GM19238 (cell line): ENCODE measurements at regions not wholly inside any gene's neighbourhood (a gene's known extent, or its start where the extent isn't known, plus 50 kb on each side); places are given as distances from the start of the nearest gene placed in this dataset.

Source experiments
- DNase-seq: peaks from one replicate; pipeline ENCODE4 v3.0.0; 2011; ENCODE audit warnings: low spot score; ENCODE audit not compliant: insufficient read length

DNA sequence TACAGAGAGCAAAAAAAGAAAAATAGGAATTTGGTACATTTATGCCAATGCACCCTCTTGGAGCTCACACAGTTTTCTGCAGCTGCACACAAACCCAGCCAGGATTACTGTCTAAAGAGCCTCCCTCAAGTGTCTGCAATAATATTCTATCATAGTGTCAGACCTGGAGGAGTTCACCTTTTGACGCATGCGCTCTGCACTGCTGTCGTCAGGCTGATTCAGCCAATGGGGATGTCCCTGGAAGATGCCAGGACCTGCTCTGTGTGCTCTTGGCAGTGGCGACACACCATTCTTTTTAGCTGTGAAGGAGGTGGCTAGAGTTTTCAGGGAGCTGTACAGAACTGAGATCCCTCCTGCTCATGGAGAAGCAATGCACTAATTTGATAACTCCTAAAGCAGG is 249.0 kb upstream of the KIRREL3 start:
- DNase-seq = no peak

DNA sequence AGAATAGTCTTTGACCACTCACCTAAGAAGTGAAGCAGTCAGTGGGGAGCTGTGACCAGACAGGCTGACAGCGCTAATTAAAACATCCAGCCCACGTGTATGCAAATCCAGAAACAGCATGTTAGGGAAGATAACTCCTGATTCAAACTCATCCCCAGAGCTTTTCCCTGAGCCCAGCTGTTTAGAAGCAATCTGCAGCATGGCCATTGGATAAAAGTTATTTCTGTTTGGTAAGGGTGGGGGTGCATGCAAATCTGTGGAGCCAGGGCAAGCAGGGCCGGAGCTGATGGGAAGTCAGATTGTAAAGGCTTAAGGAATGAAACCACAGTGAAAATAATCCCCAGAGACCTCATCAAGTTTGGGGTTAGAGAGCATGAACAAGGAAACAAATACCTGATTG is 247.9 kb upstream of the KIRREL3 start:
- DNase-seq = no peak

DNA sequence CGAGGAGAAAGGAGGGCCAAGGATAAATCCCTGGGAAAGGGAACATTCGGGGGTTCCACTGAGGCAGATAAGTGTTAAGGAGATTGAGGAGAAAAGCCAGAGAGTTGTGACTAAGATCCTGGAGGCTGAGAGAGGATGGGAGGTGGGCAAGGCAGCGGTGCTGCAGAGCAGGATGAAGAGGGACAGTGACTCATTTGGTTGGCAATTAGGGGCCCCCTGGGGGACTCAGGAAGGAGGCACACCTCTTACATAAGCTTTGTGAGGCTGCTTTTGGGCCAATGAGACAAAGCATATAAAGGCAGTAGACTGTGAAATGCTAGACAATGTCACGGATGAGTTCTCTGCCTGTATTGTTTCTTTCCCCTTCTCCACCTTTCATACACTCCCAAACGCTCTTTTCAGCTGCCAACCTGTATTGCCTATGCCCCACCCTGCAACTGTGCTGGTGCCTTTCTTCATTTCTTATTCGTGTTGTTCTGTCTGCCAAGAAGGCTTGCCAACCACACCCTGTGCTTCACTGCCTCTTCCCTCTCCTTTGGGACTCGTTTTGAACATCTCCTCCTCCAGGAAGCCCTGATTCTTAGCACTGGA is 246.8 kb upstream of the KIRREL3 start:
- no peak for DNase-seq

DNA sequence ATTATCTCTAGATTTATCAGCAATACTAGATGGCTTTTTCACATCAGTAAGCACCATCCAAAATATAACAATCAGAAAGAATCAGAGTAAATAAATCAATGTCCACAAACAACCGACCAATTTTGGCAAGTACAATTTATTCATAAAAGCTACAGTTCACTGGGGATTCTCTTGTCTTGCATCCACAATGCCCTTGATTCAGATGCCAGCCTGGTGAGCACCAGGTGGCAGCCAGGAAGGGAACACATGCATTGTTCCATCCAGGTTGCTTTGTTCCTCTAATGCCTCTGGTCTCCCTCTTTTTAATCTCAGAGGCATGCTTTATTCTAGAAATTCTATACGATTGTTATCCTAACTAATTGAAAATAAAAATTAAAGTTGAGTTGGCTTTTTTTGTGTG is 242.1 kb upstream of the KIRREL3 start:
- DNase-seq = no peak

DNA sequence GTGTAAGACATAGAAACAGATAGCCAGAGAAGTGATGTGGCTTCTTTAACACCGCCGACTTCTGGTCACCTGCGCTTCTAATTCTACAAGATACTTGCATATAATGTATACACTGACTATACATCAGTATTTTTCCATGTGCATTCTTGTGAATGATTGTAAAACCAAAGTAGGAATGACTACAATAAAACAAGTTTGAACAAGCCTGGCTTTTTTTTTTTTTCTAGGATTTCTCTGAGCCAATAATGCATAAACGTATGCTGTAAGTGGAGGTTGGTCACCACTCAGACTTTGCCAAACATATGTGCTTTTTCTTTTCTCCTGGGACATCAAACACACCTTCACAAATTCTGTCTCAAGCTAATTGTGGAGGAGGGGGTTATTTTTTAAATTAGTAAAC is 237.8 kb upstream of the KIRREL3 start:
- DNase-seq = no peak

DNA sequence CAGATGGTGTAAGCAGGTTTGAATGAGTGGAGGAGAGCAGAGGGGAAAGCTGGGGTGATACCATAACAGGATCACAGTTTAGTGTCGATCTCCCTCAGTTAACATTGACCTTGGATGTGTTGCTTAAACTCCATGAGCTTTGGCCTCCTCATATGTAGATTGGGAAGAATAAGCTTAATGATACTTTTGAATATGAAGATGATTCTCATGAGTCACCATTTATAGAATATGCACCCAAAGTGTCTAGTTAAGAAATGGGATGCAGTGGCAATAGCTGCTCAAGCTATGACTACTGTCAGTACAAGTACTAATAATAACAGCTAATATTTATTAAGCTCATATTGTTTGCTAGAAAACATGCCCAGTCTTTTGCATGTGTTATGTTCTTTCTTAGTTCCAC is 236.2 kb upstream of the KIRREL3 start:
- no peak for DNase-seq

DNA sequence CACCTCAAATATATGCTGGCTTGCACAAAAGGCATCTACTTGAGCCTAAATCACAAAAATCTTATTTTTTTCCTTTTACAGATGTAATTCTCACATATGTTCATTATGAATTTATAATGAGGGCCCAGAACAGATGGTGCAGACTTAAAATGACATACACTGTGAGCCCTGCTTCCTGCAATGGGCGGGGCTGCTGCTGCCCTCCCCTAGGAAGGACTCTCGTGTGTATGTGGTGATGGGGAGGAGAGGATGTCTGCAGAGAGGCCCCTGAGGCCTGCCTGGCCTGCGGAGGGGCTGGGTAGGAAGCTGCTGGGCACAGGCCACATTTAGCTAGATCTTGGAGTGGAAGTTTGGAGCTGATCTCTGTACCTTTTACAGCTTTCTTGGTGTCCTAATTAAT is 233.4 kb upstream of the KIRREL3 start:
- no peak for DNase-seq

DNA sequence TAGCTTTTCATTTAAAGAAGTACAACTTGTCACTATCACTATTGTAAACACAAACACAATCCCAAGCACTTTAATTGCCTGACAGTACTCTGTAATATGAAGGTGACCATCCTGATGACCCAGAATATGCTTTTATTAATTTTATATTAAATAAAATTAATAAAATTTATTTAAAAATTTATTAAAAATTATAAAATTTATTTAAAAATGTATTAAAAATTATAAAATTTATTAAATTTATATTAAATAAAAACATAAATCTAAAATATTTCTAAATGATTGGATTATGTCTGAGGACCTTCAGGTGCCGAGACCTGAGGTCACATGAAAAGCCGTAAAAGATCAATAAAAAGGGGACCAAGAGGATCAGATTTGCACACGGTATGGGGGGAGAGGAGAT is 229.8 kb upstream of the KIRREL3 start:
- no peak for DNase-seq

DNA sequence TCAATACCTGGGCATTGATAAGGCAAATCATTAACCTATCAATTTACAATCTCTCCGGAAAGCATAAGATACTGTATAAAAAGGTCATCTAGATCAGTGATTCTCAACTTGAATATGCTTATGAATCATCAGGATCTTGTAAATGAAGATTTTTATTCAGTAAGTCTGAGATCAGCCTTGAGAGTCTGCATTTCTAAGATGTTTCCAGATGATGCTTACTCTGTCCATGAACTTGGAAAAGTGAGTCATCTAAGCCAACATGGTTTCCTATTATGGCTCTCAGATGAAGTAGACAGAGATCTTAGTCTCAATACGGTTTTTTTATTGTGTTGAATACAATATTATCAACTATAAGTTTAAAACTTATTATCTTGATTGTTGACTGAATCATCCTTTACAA is 226.4 kb upstream of the KIRREL3 start:
- DNase-seq = no peak

DNA sequence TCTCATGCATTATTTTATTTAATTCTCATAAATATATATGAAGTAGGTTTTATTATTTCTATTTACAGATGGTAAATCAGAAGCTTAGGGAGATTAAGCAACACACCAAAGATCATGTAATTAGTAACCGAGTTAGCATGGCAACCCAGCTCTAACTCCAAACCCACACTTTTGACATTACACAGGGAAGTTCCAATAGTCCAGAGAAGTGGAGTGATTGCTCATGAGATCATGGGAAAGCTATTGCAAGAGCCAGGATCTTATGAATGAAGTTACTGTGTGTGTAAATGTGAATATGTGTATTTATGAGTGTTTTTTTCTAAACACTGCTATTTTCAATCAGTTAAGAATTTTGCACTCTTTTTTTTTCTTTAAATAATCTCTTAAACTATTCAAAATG is 225.8 kb upstream of the KIRREL3 start:
- no peak for DNase-seq

DNA sequence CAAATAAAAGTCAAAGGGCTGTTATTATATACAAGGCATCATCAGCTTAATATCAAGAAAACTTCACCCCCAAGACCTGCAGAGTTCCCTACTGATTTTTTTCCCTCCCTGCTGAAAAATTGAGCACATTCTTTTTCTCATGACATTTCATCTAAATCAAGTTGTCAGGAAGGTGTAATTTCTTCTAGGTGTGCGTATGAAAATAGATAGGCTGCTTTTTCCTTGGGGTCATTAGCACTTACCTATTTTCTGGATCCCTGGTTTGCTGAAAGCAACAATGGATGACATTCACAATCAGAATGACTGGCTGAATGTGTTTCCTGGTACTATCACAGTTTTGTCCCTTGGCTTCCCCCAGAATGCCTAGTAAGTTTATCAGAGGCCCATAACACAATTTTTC is 225.0 kb upstream of the KIRREL3 start:
- DNase-seq = no peak

DNA sequence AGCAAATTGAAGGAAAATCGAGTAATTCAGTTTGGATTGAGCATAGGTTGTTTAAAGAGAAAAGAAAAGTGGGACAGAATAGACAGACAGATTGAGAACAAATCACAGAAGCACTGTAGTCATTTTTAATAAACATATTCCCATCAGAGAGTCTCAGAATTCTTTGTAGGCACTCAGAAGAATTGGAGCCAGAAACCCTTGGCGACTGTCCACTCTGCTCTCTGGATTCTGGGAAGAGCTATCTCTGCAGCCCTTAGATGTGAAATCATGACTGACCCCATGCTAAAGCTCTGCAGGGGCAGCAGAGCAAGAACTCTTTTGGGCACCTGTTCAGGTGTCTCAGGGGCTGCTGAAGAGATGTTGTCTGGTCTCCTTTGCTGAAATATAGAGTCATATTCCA is 223.7 kb upstream of the KIRREL3 start:
- no peak for DNase-seq

DNA sequence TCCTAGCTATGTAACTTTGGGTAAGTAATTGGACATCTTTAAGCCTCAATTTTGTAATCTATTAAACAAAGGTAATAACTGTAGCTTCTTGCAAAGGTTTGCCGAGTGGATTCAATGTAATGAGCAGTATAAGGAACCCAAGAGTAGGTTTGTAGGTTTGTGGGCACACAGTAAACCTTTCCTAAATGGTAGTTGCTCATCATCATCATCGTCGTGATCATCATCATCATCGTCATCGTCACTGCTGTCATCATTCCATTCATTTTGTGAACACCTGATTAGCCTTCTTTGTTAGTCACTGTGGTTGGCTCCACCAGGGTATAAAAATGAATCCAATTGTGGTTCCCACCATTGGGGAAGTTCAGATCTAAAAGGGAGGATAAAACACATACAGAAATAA is 223.1 kb upstream of the KIRREL3 start:
- DNase-seq = no peak

DNA sequence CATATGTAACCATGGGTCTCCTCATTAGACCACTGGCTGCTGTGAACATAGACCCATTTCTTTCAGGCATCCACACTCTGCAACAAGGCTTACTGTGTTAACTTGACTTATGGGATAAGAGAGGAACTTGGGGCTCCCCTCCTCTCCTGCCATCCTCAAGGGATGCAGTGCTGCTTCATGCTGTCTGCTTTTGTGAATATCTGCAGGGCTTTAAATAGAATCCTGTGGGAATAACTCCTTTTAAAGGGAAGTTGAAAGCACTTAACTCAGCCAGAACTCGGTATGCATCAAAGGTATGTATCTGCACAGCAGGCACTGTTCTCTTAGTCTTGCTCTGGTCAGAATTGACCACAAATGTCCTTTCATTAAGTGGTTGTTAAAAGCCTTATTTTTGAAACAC is 222.5 kb upstream of the KIRREL3 start:
- no peak for DNase-seq

DNA sequence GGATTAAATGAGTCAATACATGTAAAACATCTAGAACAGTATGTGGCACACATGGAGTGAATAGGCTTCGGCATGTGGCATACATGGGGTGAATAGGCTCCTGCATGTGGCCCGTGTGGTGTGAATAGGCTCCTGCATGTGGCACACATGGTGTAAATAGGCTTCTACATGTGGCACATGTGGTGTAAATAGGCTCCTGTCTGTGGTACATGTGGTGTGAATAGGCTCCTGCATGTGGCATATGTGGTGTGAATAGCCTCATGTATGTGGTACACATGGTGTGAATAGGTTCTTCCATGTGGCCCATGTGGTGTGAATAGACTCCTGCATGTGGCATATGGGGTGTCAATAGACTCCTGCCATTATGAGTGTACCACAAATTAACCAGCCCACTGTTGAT is 219.1 kb upstream of the KIRREL3 start:
- DNase-seq = no peak

DNA sequence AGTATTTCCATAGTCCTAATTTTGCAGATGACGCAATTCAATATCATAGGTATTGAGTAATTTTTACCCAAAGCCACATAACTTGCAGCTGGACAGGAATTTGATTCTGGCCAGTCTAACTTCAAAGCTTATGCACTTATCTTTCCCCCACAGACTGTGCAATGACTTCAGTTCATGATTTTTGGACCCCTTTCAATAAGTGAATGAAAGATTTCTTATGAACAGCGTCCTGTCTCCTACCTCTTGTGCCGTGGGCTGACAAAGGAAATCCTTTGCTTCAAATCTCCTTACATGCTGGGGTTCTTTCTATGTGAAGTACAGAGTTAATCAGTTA is 217.7 kb upstream of the KIRREL3 start:
- no peak for DNase-seq

DNA sequence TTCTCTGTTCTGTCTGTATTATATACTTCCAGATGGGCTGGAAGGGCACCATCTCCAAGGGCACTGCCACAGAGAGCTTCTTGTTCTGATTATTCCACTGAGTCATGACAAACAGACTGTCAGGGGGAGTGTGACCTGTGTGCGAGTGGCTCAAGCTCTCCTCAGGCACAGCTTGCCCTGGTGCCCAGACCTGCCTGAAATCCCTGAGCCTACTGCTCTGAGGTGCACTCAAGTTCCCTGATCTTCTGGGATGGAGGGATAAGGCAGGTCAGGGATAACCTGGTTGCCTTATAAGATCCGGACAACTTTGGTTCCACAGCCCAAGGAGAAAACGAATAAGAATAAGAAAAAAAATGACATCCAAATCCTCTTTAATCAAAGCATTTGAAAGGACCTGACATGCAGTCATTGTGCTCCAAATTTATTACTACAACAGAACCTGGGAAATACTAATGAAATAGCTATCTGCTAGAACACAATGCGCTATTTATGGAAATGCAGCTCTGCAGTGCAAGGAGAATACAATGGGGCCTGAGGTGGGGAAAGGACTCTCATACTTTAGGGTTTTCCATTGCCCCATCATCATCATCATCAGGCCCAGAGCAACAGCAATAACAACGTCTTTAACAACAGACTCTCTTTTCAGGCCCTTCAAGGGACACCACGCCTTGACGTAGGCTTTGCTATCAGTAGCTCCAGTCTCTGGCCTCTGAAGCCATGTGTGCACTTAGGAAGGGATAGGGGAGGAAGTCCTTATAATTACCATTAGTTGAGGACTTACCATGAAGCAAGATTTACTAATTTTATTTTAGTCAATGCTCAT is 217.1 kb upstream of the KIRREL3 start:
- no peak for DNase-seq

DNA sequence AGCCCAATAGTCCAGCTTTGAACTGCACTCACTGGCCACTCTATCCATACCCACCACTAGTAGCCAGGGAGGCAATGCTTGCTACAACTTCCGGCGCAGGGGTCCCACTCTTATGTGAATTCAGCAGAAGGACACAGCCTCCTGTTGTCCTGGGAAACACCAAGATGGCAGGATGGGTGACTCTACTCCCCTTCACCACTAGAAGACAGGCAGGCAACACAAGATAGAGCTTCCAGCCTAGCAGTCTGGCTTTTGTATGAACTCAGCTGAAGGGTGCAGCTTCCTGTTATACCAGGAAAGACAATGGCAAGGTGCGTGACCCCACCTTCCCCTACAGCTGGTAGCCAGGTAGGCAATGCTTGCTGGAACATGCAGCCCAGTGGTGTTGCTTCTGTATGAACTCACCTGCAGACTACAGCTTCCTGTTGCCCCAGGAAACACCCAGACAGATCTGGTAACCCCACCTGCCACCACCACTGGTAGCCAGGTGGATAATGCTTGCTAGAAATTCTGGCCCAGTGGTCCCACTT is 205.2 kb upstream of the KIRREL3 start:
- DNase-seq = no peak

DNA sequence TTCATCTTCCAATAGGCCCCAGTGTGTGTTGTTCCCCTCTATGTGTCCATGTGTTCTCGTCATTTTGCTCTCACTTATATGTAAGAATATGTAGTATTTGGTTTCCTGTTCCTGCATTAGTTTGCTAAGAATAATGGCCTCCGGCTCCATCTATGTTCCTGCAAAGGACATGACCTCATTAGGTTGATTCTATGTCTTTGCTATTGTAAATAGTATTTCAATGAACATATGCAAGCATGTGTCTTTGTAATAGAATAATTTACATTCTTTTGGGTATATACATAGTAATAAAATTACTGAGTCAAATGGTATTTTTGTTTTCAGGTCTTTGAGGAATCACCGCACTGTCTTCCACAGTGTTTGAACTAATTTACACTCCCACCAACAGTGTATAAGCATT is 202.9 kb upstream of the KIRREL3 start:
- DNase-seq = no peak

DNA sequence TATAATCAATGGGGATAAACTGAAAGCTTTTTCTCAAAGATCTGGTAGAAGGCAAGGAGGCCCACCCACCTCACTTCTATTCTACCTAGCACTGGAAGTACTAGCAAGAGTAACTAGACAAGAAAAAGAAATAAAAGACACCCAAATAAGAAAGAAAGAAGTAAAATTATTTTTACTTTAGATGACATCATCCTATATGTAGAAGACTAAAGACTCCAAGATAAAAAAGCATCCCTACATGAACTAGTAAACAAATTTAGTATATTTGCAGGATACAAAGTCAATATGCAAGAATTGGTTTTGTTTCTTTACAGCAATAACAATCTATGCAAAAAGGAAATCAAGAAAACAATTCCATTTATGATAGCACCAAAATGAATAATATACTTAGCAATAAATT is 201.5 kb upstream of the KIRREL3 start:
- DNase-seq = no peak

DNA sequence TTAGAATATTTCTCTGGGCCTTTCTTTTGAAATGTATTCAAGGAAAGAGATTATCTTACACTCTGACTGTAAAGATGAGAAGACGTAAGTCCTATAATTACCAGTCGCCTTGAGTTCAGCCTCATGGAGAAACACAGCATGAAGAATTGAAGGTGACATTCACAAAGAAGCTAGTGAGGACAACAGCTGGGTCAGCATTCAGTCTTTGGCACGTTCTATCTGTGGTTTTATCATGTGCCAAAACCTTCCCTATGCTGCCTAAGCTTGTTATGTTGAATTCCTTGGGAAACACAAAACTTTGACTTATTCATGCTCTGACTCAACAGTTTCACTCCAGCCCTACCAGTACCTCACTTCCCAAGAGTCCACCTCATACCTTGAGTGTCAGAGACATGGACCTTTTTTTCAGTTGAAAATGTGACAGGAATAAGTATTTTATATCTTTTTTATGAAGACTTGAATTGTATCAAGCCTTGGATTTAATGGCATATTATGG is 198.8 kb upstream of the KIRREL3 start:
- no peak for DNase-seq

DNA sequence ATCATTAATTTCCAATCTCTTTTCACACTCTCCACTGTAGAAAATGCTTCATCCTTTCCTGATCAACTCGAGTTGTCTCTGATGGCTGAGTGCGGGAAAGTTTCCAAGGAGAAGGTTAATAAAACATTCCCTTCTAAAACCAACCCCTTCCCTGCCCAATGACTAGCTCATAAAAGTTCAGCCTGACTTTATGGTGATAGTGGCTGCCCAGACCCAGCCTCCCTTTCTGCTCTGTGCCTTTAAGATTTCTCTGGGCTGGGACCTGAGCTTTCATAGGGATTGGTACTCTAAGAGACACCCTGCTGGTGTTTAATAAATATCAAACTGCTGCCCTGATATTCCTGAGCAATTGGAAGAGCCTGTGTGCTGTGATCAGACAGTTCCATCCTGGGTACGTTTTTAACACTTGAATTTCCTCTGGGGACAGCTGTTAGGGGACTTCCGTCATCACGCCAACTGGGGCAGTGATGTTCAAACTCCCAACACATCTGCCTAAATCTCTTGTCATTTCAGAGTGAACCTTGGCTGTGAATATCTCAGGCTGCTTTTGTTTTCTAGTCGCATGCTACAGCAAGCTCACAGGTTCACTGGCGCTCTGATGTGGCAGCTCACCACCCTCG is 195.0 kb upstream of the KIRREL3 start:
- no peak for DNase-seq

DNA sequence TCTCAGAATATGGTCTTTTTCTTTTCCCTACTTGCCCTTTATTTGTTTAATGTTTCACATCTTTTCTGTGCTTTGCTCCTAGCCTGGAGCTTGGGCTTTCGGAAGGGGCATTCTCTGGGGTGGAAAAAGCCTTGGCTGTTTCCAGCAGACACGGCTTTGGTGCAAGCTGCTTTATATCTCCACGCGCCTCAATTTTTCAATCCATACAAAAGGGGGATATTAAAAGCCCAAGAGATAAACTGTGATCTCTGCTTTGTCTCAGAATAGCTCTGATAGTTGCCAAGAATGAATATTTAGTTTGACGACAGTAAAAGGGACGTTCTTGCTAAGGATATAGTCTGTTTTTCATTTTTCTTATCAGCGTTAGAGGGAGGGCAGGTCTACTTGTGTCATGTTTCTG is 194.0 kb upstream of the KIRREL3 start:
- no peak for DNase-seq
